HG03457 (cell line): ENCODE measurements at regions not wholly inside any gene's neighbourhood (a gene's known extent, or its start where the extent isn't known, plus 50 kb on each side); places are given as distances from the start of the nearest gene placed in this dataset.

ENCODE experiments used
- ATAC-seq: cut with Tn5 transposase; IDR thresholded peaks from one replicate; pipeline ENCODE4 v1.9.1; 2021; ENCODE audit warnings: moderate number of reproducible peaks; ENCODE audit not compliant: unreplicated experiment

DNA sequence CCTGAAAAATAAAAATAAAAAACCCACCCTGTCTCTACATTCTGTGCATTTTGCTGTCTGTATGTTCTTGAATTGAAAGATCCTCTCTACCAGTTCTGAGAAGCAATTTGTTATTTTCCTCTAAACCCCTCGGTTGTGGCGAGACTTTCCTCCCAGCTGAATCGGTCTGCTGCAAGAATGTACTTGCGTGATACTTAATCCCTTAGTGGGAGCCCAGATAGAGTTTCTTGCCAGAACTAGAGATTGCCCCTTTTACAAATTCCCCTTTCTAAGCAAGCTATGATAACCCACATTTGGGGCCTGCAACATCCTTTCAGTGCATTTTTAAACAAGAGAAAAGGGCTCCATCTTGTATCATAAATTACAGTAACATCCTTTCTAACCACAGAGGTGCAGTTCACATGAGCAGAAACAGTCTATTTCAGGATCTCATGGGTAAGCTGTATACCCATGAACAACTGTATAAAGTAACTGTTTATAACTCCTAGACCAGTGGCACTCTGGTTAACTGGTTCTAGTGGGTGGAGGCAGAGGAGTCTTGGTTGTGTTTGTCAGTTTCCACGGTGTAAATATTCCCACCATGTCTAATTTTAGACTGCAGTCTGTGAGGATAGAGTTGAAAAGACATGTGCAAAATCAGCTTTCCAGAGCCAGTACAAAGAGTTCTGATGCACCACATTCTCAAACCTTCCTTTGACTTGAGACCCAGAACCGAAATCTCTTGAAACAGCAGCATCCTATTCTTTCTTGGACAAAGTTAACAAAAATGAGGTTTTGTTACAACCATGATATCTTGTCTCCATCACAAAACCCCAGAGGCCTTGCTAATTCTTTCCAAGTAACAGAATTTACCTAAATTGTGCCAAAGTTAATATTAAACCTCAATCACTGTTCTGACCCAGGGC is 113.1 kb upstream of the ZNF217 start:
- peak; percentile 44 for ATAC-seq

DNA sequence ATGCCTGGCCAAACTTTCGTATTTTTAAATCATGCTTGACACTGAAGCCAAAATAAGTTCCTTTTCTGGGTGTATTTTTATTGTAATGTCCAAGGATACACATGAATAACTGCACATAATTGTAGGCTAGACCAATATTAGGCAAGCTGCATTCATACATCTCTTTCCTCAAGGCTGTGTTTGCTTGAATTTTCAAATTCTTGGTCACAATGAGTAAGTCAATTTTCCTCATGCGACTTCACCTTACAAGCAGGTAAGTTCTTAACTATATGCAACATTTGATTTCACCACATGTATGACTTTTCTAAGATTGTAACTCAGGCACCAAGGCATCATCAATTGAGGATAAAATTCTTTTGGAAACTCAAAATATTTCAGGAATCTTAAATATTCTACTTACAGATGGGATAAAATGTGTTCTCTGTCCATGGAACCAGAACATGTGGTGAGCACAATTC is 112.4 kb upstream of the ZNF217 start:
- no peak for ATAC-seq

DNA sequence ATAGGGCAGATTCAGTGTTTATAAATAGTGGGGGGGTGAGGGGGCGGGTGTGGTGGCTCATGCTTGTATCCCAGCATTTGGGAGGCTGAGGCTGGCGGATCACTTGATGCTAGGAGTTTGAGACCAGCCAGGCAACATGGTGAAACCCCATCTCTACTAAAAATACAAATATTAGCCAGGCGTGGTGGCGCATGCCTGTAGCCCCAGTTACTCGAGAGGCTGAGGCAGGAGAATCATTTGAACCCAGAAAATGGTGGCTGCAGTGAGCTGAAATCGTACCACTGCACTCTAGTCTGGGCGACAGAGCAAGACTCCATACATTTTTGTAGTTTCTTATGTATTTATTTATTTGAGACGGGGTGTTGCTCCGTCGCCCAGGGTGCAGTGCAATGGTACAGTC is 109.0 kb upstream of the ZNF217 start:
- no peak for ATAC-seq

DNA sequence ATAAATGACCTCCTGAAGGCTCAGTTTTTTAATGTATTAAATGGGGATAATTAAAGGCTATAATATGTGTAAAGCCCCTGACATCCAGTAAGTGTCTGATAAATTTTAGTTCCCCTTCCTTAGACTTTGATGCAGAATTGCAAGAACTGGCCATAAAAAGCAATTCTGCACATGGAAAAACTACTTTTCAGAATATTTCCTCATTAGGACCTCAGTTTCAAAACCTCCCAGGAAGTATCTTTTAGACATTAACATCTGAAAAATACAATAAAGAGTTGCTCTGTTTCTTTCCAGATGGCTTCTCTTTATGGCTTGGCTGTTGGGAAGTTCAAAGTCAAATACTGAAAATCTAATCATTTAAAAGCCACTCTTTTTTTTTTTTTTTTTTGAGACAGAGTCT is 106.3 kb upstream of the ZNF217 start:
- no peak for ATAC-seq

DNA sequence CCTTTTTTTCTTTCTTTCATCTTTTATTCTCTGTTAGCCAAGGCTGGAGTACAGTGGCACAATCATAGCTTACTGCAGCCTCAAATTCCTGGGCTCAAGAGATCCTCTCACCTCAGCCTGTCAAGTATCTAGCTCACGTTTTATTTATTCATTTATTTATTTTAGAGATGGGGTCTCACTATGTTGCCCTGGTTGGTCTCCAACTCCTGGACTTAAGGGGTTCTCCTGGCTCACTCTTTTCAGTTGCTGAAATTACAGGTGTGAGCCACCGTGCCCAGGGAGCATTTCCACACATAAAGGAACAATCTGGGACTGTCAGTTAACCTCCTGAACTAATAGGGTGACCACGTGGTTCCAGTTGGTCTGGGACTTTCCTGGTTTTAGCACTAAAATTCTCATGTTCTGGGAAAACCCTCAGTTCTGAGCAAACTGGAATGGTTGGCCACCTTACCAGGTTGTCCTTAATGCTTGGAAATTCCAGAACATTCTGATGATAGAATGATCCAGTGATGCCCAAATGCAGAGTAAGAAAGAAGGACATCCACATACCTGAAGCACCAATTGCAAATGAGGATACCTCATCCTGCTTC is 105.5 kb upstream of the ZNF217 start:
- ATAC-seq = no peak

DNA sequence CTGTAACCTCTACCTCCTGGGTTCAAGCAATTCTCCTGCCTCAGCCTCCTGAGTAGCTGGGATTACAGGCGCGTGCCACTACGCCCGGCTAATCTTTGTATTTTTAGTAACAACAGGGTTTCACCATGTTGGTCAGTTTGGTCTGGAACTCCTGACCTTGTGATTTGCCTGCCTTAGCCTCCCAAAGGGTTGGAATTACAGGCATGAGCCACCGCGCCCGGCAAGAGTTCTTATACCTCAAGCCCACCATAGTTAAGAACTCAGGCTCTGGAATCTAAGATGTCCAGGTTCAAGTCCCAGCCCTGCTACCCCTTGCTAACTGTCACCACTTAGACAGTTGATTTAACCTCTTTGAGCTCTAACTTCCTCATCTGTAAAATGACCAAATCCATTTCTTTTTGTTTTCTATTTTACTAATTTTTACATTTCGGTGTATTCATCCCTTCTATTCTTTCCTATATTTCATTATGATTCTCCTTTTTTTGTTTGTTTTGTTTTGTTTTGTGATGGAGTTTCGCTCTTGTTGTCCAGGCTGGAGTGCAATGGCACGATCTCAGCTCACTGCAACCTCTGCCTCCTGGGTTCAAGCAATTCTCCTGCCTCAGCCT is 104.8 kb upstream of the ZNF217 start:
- ATAC-seq = no peak

DNA sequence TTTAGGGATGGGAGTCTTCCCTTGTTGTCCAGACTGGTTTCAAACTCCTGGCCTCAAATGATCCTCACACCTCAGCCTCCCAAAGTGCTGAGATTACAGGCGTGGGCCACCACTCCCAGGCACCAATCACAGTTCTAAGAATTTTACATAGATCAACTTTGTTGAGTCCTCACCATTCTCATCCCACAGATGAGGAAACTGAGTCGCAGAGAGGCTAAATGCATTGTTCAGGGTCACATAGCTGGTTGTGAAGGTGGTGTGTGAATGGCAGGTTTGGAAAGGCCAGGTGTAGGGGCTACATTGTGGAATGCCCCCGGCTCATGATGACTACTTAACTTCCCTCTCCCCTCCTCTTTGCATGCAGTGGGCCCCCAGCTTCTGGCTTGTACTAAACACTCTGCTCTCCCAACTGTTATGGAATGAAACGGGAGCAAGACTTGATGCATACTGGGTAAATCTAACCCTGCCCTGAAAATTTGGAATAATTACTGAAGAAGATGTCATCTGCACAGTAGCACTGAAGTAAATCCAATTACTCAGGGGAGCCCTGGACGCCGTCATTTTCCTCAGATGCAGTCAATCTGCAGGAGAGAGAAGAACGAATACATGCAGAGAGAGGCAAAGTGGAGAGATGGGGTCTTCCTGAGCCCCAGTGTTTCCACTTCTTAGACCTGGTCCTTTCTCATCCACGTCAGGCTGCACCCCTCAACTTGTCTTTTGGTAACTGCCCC is 102.3 kb upstream of the ZNF217 start:
- ATAC-seq = no peak

DNA sequence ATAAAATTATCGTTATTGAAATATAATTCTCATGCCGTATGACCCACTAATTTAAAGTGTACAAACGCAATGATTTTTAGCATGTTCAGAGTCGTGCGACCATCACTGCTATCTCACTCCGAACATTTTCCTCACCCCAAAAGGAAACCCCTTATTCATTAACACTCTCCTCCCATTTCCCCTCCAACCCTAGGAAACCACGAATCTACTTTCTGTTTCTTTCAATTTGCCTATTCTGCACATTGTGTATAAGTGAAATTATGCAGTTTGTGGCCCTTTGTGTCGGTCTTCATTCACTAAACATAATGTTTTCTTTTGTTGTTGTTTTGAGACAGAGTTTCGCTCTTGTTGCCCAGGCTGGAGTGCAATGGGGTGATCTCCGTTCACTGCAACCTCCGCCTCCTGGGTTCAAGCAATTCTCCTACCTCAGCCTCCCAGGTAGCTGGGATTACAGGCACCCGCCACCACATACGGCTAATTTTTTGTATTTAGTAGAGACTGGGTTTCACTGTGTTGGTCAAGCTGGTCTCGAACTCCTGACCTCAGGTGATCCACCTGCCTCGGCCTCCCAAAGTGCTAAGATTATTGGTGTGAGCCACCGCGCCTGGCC is 99.7 kb upstream of the ZNF217 start:
- no peak for ATAC-seq

DNA sequence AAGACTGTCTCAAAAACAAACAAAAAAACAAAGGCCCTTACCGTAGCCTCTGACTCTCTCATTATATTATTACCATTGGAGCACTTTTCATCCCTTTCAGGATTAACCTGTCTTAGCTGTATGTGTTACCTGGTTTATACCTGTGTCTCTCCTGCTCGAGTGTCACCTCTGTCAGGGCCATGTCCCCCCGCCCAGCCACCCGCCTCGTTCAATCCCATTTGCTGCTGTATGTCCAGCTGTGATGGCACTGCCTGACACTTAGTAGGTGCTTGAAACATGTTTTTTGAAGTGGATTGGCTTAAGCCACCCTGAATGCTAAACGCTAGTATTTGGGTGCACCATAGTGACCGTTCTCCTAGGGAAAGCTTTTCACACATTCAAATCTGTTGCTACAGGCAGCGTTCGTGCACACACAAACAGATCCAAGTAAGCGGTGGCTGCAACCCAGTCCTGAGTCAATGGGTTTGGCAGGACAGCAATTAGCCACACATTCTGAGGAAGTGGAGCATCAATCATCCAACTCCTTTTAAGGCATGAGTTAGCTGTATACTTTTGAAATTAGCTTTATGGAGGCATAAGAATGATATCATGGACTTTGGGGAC is 98.9 kb upstream of the ZNF217 start:
- no peak for ATAC-seq

DNA sequence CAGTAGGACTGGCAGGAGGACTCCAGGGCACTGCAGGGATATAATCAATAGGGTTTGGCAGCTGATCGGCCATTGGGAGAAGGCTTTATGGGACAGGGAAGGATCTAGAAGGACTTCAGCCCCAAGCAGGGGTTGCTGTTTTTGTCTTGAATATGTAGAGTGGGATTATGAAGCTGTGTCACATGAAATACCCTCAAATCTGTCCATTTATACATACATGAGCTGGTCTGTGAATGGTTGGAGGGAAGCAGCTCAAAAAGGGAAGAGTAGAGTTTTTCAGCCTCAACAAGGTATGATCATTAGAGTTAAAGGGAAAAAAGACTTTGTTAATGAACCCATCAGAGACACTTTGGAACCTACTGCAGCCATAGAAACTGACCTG is 98.2 kb upstream of the ZNF217 start:
- ATAC-seq = no peak

DNA sequence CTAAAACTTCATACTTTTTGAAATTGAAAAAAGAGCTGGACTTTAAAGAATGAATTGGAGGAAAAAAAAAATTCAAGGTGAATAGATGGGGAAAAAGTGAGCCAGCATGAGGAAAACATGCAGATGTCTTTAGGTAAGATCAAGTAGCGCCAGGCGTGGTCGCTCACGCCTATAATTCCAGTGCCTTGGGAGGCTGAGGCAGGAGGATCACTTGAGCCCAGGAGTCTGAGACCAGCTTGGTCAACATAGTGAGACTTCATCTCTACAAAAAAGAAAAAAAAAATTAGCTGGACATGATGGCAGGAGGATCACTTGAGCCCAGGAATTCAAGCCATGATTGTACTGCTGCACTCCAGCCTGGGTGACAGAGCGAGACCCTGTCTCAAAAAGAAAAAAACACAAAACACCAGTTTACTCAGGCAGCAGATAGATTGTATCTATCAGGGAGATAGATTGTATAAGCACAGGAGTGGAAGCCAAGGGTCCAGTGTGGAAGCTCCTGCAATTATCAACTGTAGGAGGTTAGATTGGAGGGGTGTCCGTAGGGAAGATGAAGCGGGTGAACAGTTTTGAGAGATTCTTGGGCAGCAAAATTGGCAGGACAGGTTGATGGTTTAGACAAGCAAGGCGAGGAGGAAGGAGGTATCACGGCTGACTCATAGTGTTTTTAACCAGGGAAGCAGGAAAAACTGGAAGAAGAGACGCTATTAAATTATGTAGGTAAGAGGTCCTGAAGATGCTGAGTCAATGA is 97.6 kb upstream of the ZNF217 start:
- no peak for ATAC-seq

DNA sequence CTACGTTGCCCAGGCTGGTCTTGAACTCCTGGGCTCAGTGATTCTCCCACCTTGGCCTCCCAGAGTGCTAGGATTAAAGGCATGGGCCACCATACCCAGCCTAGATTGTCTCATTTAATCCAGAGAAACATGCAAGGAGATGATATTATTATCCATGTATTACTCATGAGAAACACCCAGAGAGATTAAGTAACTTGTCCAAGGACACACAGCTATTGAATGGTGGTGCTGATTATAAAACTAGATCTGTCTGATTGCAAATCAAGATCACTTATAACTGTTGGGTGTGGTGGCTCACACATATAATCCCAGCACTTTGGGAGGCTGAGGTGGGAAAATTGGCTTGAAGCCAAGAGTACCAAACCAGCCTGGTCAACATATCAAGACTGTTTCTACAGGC is 94.4 kb upstream of the ZNF217 start:
- no peak for ATAC-seq

DNA sequence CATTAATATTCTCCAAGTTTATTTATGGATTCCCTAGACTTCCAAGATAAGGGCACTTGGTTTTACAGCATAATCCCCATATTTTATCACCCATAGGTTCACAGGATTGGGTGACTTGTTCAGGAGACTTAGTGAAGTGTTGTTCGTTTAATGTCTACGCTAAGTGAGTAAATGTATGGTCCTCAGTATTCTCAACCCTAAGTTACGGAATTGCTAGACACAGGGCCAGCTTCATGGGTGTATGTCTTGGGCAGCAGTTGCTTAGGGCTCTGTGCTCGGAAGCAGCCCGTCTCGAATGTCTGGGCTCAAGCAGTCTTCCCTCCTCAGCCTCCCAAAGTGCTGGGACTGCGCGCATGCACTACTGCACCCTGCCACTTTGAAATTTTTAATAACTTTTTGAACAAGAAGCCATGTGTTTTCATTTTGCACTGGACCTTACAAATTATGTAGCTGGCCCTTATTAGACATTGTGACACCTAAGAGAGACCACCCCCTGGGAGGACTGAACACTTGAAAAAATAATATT is 91.5 kb upstream of the ZNF217 start:
- ATAC-seq = no peak

DNA sequence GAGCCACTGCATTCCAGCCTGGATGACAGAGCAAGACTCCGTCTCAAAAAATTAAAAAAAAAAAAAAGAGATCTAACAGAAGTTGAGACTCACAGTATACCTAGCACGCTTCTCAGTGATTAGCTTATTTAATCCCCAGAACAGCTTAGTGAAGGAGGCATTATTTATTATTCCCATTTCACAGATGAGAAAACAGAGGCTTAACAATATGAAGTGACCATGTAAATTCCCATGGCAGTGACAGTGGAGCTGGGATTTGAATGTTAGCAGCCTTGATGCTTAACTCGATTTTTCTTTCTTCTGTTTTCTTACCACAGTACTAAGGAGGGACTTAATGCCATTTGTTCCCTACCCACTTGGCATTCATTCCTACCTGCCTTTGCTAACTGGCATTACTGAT is 89.9 kb upstream of the ZNF217 start:
- no peak for ATAC-seq

DNA sequence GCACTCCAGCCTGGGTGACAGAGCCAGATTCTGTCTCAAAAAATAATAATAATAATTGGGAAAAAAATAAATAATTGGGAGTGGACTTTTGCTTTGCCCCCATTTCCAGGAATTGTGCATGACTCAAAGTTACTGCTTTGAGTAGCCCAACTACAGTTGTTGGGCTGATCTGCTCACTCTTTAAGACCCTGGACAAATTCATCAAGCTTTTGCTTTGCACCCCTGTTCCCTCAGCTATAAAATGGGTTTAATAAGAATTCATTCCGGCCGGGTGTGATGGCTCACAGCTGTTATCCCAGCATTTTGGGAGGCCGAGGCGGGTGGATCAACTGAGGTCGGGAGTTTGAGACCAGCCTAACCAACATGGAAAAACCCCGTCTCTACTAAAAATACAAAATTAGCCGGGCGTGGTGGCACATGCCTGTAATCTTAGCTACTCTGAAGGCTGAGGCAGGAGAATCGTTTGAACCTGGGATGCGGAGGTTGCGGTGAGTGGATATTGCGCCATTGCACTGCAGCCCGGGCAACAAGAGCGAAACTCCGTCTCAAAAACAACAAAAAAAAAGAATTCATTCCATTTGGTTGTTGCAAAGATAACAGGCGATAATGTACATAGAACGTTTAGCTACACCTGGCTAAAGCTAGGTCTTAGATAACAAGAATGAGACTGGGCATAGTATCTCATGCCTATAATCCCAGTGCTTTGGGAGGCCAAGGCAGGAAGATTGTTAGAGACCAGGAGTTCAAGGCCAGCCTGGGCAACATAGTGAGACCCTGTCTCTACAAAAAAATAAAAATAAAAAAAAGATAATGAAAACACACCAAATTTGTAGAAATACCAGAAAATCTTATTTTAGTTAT is 87.9 kb upstream of the ZNF217 start:
- no peak for ATAC-seq

DNA sequence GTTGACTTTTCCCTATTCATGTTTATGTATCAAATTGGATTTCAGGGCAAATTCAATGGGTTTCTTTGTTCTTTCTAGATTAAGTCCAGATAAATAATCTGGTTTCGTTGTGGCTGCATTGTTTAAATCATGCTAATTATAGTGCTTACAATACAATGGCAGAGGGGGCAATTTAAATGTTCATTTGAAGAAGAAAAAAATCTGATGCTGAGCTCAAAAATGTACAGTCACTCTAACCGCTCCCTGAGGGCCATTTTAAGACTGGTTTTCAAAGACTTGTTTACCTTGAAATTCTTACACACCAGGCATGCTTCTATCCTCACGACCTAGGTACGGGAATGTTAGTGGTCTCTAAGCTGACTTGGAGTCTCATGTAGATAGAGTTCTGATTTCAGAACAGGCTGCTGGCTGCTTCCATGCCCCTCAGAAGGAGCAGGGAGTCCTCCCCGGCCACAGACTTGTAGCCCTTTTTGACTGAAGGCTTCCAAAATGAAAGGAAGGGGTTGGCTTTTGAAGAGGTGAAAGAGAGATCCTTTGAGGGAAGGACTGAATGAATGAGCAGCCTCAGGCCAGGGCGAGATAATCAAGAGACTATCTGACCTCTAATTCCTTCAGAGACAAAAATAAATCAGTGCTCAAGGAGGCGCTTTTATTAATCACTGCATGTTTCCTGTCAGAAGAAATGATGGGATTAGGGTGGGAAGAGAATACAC is 86.1 kb upstream of the ZNF217 start:
- ATAC-seq = no peak

DNA sequence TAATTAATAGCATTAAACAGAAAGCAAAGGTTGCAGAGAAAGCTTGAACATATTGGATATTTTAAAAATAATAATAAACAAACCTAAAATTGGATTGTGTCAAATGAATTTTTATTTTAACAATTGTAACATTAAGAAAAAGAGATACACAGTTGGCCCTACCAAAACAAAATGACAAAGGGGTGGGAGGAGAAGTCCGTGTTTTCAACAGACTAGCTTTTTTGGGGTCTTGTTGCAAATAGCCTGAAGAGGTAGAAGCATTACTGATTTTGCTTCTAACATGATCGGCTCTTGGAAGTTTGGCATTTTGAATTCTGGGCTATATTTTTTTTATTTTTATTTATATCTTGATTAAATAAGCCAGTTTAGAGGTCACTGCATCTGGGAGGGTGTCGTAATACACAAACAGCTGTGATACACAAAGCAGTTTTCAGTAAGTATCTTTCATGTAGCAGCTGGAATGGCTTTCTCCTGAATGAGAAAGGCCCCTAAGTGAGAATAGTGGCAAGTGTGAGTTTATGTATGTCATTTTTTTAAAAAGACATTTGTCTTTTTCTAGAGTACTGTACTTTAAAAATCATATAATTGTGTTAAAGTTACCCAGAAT is 85.5 kb upstream of the ZNF217 start:
- ATAC-seq = no peak
